Fibroblast of skin of right biceps (primary cell): ENCODE measurements at regions not wholly inside any gene's neighbourhood (a gene's known extent, or its start where the extent isn't known, plus 50 kb on each side); places are given as distances from the start of the nearest gene placed in this dataset.
"Not testable (repeated sequence)": the region's sequence is repeated elsewhere in the genome, so short reads cannot be mapped to it uniquely, and the experiment has no call there.

ENCODE experiments used
- DNase-seq: peaks from one replicate; pipeline ENCODE4 v3.0.0-alpha.2; 2013

- DNase-seq, result no peak
Observed at GRCh38 chr3:28110869-28111268, 130.6 kb upstream of the CMC1 start.

DNA sequence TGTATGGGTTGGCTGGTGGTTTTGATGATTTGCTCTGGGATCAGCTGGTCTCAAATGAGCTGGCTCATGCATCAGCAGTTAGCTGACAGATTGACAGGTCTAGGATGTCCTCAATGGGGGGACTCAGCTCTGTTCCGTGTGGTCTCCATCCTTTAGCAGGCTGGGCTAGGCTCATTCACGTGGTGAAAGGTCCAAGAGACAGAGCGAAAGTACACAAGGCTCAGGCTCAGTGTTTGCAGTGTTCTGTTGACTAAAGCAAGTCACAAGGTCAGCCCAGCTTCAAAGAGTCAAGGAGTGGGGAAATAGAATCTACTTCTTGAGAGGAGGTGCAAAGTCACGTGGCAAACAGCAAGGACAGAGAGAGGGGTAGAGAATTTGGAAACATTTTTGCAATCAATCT is 126.5 kb upstream of the CMC1 start:
- DNase-seq, result no peak

DNA sequence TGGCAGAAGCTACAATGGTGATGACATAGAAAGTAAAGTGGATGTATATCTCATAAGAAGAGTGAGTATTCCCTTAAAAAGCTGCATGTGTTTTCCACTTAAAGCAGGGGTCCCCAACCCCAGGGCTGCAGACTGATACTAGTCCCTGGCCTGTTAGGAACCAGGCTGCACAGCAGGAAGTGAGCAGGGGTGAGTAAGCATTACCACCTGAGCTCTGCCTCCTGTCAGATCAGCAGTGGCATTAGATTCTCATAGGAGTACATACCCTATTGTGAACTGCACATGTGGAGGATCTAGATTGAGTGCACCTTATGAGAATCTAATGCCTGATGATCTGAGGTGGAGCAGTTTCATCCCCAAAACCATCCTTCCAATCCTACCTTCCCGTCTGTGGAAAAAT is 126.1 kb upstream of the CMC1 start:
- DNase-seq, result no peak

DNA sequence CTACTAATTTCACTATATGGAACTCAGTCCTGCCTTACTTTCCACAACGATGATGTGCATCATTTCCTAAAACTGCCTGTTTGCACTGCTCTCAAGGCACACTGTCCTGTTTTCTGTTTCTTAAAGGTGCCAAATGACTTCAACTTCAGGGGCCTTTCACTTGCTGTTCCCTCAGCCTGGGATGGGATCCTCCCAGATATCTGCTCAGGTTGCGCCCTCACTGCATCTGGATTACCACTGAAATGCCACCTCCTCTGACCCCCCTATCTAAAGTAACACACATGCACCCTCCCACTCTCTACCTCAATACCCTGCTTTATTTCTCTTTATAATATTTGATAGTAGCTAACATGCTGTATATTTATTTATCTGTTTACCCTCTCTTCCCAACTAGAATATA is 123.8 kb upstream of the CMC1 start:
- no peak for DNase-seq

DNA sequence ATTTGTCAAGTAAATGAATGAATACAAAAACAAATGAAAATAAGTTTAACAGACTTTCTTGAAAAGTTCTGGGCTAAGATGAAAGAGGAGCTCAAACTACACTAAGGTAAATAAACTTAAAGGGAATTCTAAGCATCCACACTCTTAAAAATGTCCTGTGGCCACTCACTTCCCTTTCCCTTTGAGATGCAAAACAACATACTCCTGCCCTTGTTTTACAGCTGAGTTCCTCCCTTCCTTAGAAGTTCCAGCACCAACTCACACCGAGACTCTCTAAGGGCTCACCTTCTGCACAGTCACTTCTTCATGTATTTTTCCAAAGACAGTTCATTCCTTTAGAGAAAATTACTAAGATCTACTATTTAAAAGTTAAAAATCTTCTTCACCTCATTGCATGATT is 123.3 kb upstream of the CMC1 start:
- DNase-seq, result no peak

DNA sequence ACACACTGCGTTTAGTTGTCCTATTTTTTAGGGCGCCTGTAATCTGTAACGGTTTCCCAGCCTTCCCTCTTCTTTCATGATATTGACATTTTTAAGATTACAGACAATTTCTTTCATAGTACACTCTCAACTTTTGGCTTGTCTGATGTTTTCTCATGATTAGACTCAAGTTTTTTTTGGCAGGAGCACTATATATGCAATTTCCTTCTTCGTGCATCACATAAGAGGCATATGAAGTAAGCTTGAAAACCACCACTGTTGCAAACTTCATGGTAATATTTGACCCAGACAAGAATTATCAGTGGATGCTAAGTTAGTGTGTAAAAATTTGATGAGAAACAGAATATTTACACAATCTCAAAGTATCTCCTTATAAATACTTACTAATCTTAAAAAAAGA is 119.2 kb upstream of the CMC1 start:
- peak; percentile 8 for DNase-seq

GRCh38 chr3:28124882-28125281 is 116.5 kb upstream of the CMC1 start:
- no peak for DNase-seq

DNA sequence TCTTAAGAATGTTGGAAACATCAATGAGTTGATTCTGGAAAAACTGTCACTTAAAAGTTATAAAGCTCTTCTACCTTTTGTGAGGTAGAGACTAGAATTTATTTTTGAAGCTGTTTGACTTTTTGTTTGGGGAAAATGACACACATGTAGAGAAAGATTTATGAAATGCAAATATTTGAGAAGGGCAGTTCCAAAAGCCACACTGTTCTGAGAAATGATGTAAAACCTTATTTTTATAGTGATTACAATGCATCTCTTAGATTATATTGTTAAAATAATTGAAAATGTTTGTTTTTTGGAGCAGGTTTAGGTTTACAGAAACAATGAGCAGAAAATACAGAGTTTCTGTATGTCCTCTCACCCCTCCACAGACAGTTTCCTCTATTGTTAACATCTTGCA is 116.1 kb upstream of the CMC1 start:
- DNase-seq, result no peak

- DNase-seq, result no peak
Observed at GRCh38 chr3:28130836-28131235, 110.6 kb upstream of the CMC1 start.

DNA sequence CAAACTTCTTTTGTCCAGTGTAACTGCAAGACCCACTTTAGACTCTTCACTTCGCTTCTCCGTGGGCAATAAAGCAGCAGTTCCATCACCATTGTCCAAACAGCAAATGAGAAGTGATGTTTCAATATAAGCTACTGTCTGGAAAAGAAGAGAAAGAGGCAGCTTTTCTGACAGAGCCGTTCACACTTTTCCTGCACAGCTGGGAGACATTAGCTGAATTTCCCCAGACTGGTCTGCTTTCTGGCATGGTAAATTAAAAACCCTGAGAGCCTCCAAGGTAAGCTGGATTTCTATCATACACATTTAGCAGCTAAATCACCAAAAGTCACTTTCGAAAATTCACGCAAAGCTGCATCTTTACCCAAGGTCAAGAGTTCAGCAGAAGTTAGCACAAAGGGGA is 108.5 kb upstream of the CMC1 start:
- no peak for DNase-seq

DNA sequence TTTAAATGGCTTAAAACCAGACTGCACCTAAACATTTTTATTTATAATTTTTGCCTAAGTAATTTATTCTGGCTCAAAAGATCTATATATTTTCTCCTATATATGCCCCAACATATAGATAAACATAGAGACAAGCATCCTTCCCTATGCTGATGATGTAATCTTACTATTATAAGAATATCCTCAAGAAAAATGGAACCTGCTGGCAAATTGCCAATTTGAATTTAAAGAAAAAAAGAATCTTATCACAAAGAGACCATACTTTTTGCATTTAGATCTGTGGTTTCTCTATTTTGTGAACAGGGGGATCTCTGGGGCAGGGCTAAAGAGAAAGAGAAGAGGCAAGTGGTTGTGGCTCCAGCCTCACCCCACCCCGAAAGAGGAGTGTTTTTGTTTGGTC is 107.2 kb upstream of the CMC1 start:
- DNase-seq, result no peak

GRCh38 chr3:28134792-28135375 is 106.5 kb upstream of the CMC1 start:
- no peak for DNase-seq

- no peak for DNase-seq
Observed at GRCh38 chr3:28136607-28137216, 104.7 kb upstream of the CMC1 start.

- no peak for DNase-seq
Observed at GRCh38 chr3:28138043-28138610, 103.3 kb upstream of the CMC1 start.

- no peak for DNase-seq
Observed at GRCh38 chr3:28139288-28139687, 102.1 kb upstream of the CMC1 start.

DNA sequence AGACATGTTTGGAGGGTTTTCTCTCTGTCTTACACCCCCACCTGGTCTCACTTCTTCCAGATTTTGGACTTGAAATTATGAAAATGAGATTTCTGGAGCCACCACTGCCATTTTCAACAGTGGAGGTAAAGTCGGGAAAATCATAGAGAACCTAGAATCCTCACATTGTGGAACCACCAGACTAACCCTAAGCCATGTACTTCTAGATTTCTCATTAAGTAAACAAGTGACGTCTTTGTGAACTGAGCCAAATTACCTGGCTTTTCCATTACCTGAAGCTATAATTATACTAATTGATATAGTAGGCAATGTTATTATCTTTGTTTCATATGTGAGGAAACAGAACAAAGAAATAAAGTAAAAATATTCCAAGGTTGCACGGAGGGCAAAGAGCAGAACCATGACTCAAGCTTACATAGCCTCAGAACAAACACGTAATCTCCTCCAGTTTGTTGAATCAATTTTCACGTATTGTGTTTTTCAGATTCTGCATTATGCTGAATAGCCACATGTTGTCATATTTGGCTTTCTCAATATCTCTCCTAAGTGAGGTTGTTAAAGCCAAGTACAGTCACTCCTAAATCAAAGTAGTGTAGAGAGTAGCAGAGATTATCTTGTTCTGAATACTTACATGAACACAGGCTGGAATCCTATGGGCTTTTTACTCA is 101.3 kb upstream of the CMC1 start:
- DNase-seq, result no peak

DNA sequence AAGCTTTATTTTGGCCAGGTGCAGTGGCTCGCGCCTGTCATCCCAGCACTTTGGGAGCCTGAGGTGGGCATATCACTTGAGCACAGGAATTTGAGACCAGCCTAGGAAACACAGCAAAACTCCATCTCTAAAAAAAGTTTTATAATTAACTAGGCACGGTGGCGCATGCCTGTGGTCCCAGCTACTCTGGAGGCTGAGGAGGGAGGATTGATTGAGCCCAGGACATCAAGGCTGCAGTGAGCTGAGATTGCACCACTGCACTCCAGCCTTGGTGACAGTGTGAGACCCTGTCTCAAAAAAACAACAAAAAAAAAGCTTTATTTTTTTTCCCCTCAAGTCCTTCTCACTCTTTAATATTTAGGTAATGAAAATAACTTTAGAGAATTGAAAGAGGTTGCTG is 100.8 kb upstream of the CMC1 start:
- DNase-seq, result no peak

GRCh38 chr3:28149960-28150359 is 91.5 kb upstream of the CMC1 start:
- DNase-seq, result no peak

DNA sequence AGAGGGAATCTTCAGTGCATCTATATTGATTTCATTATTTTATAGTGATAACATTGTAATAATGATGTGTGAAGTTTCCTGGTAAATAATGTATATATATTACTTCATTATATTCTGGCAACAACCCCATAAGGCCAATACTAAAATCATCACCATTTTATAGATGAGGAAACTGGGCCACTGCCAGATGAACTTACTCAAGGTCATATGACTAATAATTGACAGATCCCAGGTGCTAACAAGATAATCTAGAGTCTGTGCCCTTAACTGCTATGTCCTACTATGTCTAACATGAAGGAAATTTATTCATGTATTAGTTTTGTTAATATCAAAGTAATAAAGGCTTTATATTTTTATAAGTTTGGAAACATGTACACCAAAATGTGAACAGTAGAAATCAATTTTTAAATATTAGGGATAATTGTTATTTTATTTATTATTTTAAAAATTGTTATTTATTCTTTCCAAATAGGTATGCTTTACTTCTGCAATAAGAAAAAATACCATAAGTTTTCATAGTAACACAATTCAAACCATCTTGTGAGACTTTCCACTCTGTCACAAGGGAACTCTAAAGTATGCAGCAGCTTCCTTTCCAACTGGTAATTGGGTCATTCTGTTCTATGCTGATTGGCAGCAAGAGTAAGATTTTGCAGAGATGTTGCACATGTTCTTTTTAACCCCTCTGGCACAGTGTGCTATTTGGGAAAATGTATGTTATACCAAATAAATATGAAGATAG is 90.8 kb upstream of the CMC1 start:
- DNase-seq, result no peak

GRCh38 chr3:28151207-28151550 is 90.2 kb upstream of the CMC1 start:
- DNase-seq, result no peak

DNA sequence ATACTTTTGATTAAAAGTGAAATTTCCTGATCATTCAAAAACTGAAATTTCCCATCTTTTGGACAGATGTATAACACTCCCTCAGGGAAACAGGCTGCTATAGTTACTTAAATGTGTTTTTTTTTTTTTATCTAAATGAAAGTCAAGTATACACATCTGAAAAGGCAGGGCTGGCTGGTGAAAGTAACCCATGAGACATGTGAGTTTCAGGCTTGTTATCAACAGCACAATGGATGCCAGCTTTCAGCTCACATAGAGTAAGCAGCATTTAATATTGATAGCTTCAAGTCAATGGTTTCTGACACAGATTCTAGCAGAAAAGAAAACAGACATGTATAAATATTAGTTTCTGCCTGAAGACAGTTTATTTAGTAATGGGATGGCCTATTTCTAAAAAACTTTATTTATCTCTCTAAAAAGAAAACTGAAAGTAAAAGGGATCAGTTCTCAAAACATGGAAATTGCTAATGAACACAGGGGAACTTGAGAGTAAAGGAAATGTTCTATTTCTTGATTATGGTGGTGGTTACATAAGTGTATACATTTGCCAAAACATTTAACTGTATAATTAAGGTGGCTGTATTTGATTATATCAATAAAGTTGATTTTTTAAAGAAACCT is 89.7 kb upstream of the CMC1 start:
- no peak for DNase-seq

DNA sequence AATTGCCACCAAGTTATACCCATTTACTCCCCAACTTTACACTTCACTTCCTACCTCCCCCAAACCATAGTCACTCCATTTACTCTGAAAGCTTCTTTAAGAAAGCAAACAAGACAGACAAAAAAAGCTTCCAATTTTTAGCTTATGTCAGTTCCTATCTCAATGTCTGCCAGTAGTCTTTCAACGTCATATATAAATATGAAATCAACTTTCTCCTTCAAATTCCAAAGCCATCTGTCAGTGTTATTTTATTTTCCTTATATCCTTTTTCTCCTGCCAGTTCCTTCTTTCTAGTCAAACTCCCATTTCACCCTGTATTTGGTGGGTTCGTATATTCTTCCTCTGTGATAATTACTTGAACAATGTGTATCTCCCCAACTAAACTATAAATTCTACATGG is 85.8 kb upstream of the CMC1 start:
- no peak for DNase-seq

GRCh38 chr3:28156599-28156998 is 84.8 kb upstream of the CMC1 start:
- DNase-seq, result not testable (repeated sequence)
